H9 (cell line): ENCODE measurements at regions not wholly inside any gene's neighbourhood (a gene's known extent, or its start where the extent isn't known, plus 50 kb on each side); places are given as distances from the start of the nearest gene placed in this dataset.
A peak's percentile ranks its signal among the peaks of the same experiment; 100 is the strongest.

Experiments used
- DNase-seq: peaks from one replicate; pipeline ENCODE4 v3.0.0-alpha.2; 2017
- H2AFZ ChIP-seq: one replicate; pipeline ENCODE4 v1.6.1; 2013; ENCODE audit warnings: mild to moderate bottlenecking, low read length, control low read depth, moderate library complexity
- H2AK5ac ChIP-seq: 2 replicates; pipeline ENCODE4 v1.6.1; 2013; ENCODE audit warnings: low read length, control low read depth, mixed read lengths; ENCODE audit not compliant: insufficient read length
- H2BK120ac ChIP-seq: one replicate; pipeline ENCODE4 v1.6.1; 2013; ENCODE audit warnings: low read depth, mild to moderate bottlenecking, low read length, control low read depth, inconsistent platforms; ENCODE audit not compliant: poor library complexity, severe bottlenecking
- H2BK12ac ChIP-seq: 2 replicates; pipeline ENCODE4 v1.6.1; 2013; ENCODE audit warnings: low read length, control low read depth, mixed read lengths, low read depth; ENCODE audit not compliant: insufficient read length
- H2BK15ac ChIP-seq: 2 replicates; pipeline ENCODE4 v1.6.1; 2013; ENCODE audit warnings: low read depth, low read length, control low read depth
- H2BK20ac ChIP-seq: one replicate; pipeline ENCODE4 v1.6.1; 2013; ENCODE audit warnings: low read depth, mild to moderate bottlenecking, low read length, control low read depth, inconsistent platforms; ENCODE audit not compliant: poor library complexity, severe bottlenecking
- H2BK5ac ChIP-seq: 2 replicates; pipeline ENCODE4 v1.6.1; 2013; ENCODE audit warnings: low read length, control low read depth, mixed read lengths; ENCODE audit not compliant: insufficient read length
- H3K14ac ChIP-seq: 2 replicates; pipeline ENCODE4 v1.6.1; 2013; ENCODE audit warnings: low read length, control low read depth; ENCODE audit not compliant: insufficient read depth
- H3K18ac ChIP-seq: 2 replicates; pipeline ENCODE4 v1.6.1; 2013; ENCODE audit warnings: low read depth, mild to moderate bottlenecking, mixed read lengths, low read length, control low read depth; ENCODE audit not compliant: insufficient read length
- H3K23ac ChIP-seq: 2 replicates; pipeline ENCODE4 v1.6.1; 2013; ENCODE audit warnings: low read length, control low read depth, mixed read lengths, low read depth; ENCODE audit not compliant: insufficient read length
- H3K23me2 ChIP-seq: 2 replicates; pipeline ENCODE4 v1.6.1; 2013; ENCODE audit warnings: low read depth, mild to moderate bottlenecking, mixed read lengths, low read length, control low read depth; ENCODE audit not compliant: insufficient read length, poor library complexity, severe bottlenecking
- H3K27ac ChIP-seq: 2 replicates; pipeline ENCODE4 v1.5.1; 2013; ENCODE audit warnings: low read length, control low read depth, mixed read lengths, low read depth; ENCODE audit not compliant: insufficient read length
- H3K27me3 ChIP-seq: 2 replicates; pipeline ENCODE4 v1.6.1; 2013; ENCODE audit warnings: low read length, control low read depth, inconsistent platforms; ENCODE audit not compliant: insufficient read depth
- H3K4ac ChIP-seq: 2 replicates; pipeline ENCODE4 v1.6.1; 2013; ENCODE audit warnings: low read depth, mild to moderate bottlenecking, control low read depth, inconsistent platforms, low read length, moderate library complexity
- H3K4me1 ChIP-seq: 2 replicates; pipeline ENCODE4 v1.6.1; 2013; ENCODE audit warnings: low read length, control low read depth, inconsistent platforms; ENCODE audit not compliant: insufficient read depth
- H3K4me2 ChIP-seq: 2 replicates; pipeline ENCODE4 v1.6.1; 2013; ENCODE audit warnings: low read length, control low read depth, mixed read lengths; ENCODE audit not compliant: insufficient read length, insufficient read depth
- H3K56ac ChIP-seq: 2 replicates; pipeline ENCODE4 v1.6.1; 2013; ENCODE audit warnings: low read depth, mild to moderate bottlenecking, mixed read lengths, low read length, control low read depth; ENCODE audit not compliant: insufficient read length
- H3K79me1 ChIP-seq: 2 replicates; pipeline ENCODE4 v1.6.1; 2013; ENCODE audit warnings: low read depth, mild to moderate bottlenecking, moderate library complexity, low read length, control low read depth, inconsistent platforms; ENCODE audit not compliant: insufficient read depth, poor library complexity, severe bottlenecking
- H3K79me2 ChIP-seq: 2 replicates; pipeline ENCODE4 v1.6.1; 2013; ENCODE audit warnings: low read length, control low read depth, inconsistent platforms; ENCODE audit not compliant: insufficient read depth
- H3K9ac ChIP-seq: 2 replicates; pipeline ENCODE4 v1.6.1; 2013; ENCODE audit warnings: low read length, control low read depth, mixed read lengths; ENCODE audit not compliant: insufficient read length; ENCODE audit errors: extremely low read depth
- H3K9me3 ChIP-seq: one replicate; pipeline ENCODE4 v1.6.1; 2013; ENCODE audit warnings: low read depth, low read length, inconsistent platforms; ENCODE audit not compliant: control insufficient read depth
- H3T11ph ChIP-seq: one replicate; pipeline ENCODE4 v1.6.1; 2013; ENCODE audit warnings: mild to moderate bottlenecking, low read length, control low read depth, inconsistent platforms
- H4K20me1 ChIP-seq: one replicate; pipeline ENCODE4 v1.6.1; 2013; ENCODE audit not compliant: control insufficient read depth, insufficient read length, insufficient read depth
- H4K5ac ChIP-seq: 2 replicates; pipeline ENCODE4 v1.6.1; 2013; ENCODE audit warnings: low read depth, mild to moderate bottlenecking, mixed read lengths, low read length, control low read depth; ENCODE audit not compliant: insufficient read length
- H4K8ac ChIP-seq: replicated peaks from 2 replicates; pipeline ENCODE4 v1.6.1; 2013; ENCODE audit warnings: low read length, control low read depth, mixed read lengths, low read depth; ENCODE audit not compliant: insufficient read length
- H4K91ac ChIP-seq: 2 replicates; pipeline ENCODE4 v1.6.1; 2013; ENCODE audit warnings: low read depth, mild to moderate bottlenecking, moderate library complexity, mixed read lengths, low read length, control low read depth; ENCODE audit not compliant: insufficient read length
- H3K27ac Mint-ChIP-seq, 3 experiments: 2 replicates in 2 of 3; 3 replicates in 1 of 3; pipeline ENCODE4 v1.8.0; 2020 to 2021; ENCODE audit warnings: mixed read lengths in 3 of 3, mild to moderate bottlenecking in 1 of 3, moderate library complexity in 1 of 3
- H3K27me3 Mint-ChIP-seq: 2 replicates; pipeline ENCODE4 v1.8.0; 2021; ENCODE audit warnings: low read depth, mild to moderate bottlenecking, moderate library complexity, mixed read lengths
- H3K36me3 Mint-ChIP-seq, 3 experiments: 2 replicates in 2 of 3; 3 replicates in 1 of 3; pipeline ENCODE4 v1.8.0; 2020 to 2021; ENCODE audit warnings: low read depth in 3 of 3, mixed read lengths in 3 of 3; ENCODE audit not compliant: insufficient read depth in 1 of 3
- H3K4me1 Mint-ChIP-seq, 2 experiments: 2 replicates each; pipeline ENCODE4 v1.8.0; 2020; ENCODE audit warnings: mixed read lengths in 2 of 2
- H3K4me3 Mint-ChIP-seq, 2 experiments: 2 replicates in 1 of 2; 3 replicates in 1 of 2; pipeline ENCODE4 v1.8.0; 2020 to 2021; ENCODE audit warnings: mild to moderate bottlenecking in 2 of 2, mixed read lengths in 2 of 2, moderate library complexity in 1 of 2
- H3K9me3 Mint-ChIP-seq, 2 experiments: 2 replicates in 1 of 2; 3 replicates in 1 of 2; pipeline ENCODE4 v1.8.0; 2020; ENCODE audit warnings: mild to moderate bottlenecking in 2 of 2, mixed read lengths in 2 of 2, moderate library complexity in 1 of 2
- WGBS: extraction: QIAGEN DNeasy Blood & Tissue Kit; methylation state at CpG from one replicate; pipeline ENCODE4 v1.1.7; 2013; ENCODE audit warnings: missing lambda C conversion rate, low lambda C conversion rate, mixed read lengths; ENCODE audit not compliant: insufficient read length; ENCODE audit errors: extremely low coverage; 5-methylcytosine and 5-hydroxymethylcytosine counted together
- TF ChIP-seq, protein P1 (sequence below): fragments of 200-600 bp; sonication (generic); conservative IDR thresholded peaks from 3 replicates; pipeline ENCODE4 v1.8.0; 2021; ENCODE audit warnings: antibody characterized with exemption, mild to moderate bottlenecking

DNA sequence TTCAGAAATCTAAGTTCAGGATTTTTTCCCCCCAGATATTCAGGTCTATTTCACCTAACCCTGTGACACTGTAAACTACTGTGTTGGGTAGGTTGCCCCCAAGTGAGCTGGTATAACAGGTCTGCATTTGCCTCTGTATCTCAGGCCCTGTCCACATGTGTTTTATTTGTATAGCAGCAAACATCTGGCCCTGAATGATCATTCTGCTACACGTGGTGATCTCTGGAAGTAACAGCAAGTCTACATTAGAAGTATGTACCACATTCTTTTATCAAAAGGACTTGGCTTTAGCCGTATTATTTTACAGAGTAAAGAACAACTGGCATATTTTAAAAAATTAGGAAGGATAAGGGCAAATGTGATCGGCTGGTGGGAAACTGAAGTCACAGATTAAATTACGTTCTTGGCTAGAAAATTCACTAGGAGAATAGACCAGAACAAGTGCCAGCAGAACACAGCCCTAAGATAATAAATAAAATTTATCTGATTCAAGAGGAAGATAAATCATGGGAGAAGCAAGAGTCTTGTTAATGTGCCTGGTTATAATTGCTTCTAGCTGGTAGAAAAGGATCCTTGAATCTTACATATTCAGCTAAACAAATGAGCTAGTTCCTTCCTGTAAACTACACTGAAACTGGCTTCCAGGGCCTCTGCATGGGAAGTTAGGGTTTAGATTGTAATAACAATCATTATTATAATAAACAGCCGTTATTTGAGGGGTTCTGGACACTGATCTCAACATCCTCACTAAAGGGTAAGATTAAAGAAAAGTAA lies 192.1 kb downstream of the SAMD5 start:
- no peak overlapping the region for H2BK15ac ChIP-seq
- no peak overlapping the region for H3K18ac ChIP-seq
- no peaks in the 10 kb centered on the region for H3K27me3 ChIP-seq
- H3K4ac ChIP-seq, result no peak overlapping the region
- H2BK5ac ChIP-seq, result no peak overlapping the region
- Mint-ChIP-seq H3K36me3 (no peaks in the 10 kb centered on the region), H3K9me3 (no peaks in the 10 kb centered on the region), H3K27ac (peak overlapping the region in 1 of 3 experiments; percentile 37; a peak in 1 of 7 replicates), H3K27me3 (no peaks in the 10 kb centered on the region; the same call in 1 of the 2 replicates), H3K4me3 (no peak overlapping the region), H3K4me1 (peaks cover 6 to 9% of the 10 kb centered on the region in 2 experiments; a peak in 3 of 4 replicates)
- no CpG with 5 or more reads among the region's 5 CpGs for WGBS
- H3K9ac ChIP-seq, result no peak overlapping the region
- no peak overlapping the region for H3K14ac ChIP-seq
- H3K9me3 ChIP-seq, result no peaks in the 10 kb centered on the region
- H2AK5ac ChIP-seq, result no peak overlapping the region
- H2BK12ac ChIP-seq, result no peak overlapping the region
- no peak overlapping the region for H2BK20ac ChIP-seq
- no peak overlapping the region for H4K5ac ChIP-seq
- H3K23ac ChIP-seq, result no peak overlapping the region
- no peaks in the 10 kb centered on the region for H3K4me1 ChIP-seq
- no peak overlapping the region for H2AFZ ChIP-seq
- no peaks in the 10 kb centered on the region for H3K79me1 ChIP-seq
- TF ChIP-seq, protein P1, sequence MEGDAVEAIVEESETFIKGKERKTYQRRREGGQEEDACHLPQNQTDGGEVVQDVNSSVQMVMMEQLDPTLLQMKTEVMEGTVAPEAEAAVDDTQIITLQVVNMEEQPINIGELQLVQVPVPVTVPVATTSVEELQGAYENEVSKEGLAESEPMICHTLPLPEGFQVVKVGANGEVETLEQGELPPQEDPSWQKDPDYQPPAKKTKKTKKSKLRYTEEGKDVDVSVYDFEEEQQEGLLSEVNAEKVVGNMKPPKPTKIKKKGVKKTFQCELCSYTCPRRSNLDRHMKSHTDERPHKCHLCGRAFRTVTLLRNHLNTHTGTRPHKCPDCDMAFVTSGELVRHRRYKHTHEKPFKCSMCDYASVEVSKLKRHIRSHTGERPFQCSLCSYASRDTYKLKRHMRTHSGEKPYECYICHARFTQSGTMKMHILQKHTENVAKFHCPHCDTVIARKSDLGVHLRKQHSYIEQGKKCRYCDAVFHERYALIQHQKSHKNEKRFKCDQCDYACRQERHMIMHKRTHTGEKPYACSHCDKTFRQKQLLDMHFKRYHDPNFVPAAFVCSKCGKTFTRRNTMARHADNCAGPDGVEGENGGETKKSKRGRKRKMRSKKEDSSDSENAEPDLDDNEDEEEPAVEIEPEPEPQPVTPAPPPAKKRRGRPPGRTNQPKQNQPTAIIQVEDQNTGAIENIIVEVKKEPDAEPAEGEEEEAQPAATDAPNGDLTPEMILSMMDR, result no peak
- no peak overlapping the region for H3K27ac ChIP-seq
- H2BK120ac ChIP-seq, result no peak overlapping the region
- no peak overlapping the region for H4K91ac ChIP-seq
- H3K23me2 ChIP-seq, result no peaks in the 10 kb centered on the region
- DNase-seq, result no peak
- H3T11ph ChIP-seq, result no peak overlapping the region
- no peak overlapping the region for H3K4me2 ChIP-seq
- H4K8ac ChIP-seq, result no peak overlapping the region
- H4K20me1 ChIP-seq, result no peaks in the 10 kb centered on the region
- no peak overlapping the region for H3K56ac ChIP-seq
- H3K79me2 ChIP-seq, result no peaks in the 10 kb centered on the region
